HuH-7.5 (cell line): ENCODE measurements at regions not wholly inside any gene's neighbourhood (a gene's known extent, or its start where the extent isn't known, plus 50 kb on each side); places are given as distances from the start of the nearest gene placed in this dataset.
A peak's percentile ranks its signal among the peaks of the same experiment; 100 is the strongest.
"Not testable (repeated sequence)": the region's sequence is repeated elsewhere in the genome, so short reads cannot be mapped to it uniquely, and the experiment has no call there.

Experiments used
- DNase-seq: peaks from one replicate; pipeline ENCODE4 v3.0.0; 2011; ENCODE audit warnings: low spot score

GRCh38 chrX:95612350-95612749, 1072.3 kb upstream of the DIAPH2 start:
- no peak for DNase-seq

DNA sequence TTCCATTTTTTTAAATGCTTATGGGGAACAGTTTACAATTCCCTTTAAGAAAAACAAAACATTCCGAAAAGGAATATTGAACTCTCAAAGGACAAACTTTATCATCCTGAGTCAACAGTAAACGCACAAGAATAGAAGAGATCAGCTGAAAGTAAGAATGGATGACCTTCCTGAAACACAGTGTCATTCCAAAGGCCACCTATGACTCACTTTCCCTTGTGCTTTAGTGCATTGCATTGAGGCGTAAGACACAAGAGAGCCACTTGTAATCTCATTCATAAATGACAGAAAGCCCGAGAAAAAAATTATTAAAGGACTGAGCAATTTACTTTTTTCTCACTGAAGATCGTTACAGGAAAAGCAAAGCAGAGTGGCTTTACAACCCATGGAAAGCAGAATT, 1062.4 kb upstream of the DIAPH2 start:
- no peak for DNase-seq

- no peak for DNase-seq
These were observed 1057.9 kb upstream of the DIAPH2 start for GRCh38 chrX:95626748-95627147.

GRCh38 chrX:95628796-95629195, 1055.8 kb upstream of the DIAPH2 start:
- DNase-seq, result no peak

GRCh38 chrX:95629737-95630136, 1054.9 kb upstream of the DIAPH2 start:
- DNase-seq, result no peak

GRCh38 chrX:95640226-95640625, 1044.4 kb upstream of the DIAPH2 start:
- no peak for DNase-seq

DNA sequence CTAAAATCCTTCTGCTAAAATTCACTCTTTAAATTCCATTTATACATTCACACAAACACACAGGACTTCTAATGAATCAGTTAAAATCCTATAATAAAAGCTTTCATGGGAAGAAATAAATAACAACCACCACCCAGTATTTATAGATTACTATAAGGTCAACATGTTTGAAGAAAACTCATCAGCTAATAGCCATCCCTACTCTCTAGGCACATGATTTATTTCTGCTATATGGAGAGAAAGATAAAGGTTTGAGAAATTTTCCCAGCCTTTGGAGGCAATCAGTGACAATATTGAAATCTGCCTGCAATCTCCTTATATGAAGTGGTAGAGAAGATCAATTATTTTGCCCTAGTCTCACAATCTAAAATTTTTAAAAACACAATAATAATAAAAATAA, 1038.9 kb upstream of the DIAPH2 start:
- no peak for DNase-seq

DNA sequence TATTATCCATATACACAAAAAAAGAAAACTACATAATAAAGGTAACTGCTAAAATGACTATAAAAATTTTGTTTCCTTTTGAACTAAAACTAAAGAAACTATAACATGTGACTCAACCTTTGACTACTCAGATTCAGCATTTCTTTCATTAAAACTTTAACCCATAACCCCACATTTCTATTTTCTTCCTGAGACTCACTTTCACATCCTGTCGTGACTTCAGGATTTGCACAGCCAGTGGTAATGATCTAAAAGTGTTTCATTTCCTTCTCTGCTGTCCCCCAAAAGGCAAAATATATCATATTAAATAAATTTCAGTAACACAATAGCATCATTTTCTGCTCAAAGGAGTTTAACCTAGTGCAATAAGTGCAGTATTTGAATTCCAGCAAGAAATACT, 1022.4 kb upstream of the DIAPH2 start:
- DNase-seq, result no peak

DNA sequence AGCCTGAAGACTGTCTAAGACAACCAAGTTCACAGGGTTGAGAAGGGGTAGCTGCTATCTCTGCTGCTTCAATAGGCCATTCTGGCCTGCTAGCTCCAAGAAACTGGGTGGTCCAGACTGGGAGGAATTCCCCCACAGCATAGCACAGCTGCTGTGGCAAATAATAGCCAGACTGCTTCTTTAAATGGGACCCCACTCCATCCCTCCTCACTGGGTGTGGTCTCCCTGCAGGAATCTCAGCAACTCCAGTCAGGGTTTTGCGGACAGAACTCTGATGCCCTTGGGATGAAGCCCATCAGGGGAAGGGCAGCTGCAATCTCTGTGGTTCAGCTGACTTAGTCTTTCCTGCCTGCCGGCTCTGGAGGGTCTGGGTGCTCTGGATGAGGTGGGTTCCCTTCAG, 1018.6 kb upstream of the DIAPH2 start:
- no peak for DNase-seq

GRCh38 chrX:95675011-95675410, 1009.6 kb upstream of the DIAPH2 start:
- DNase-seq, result no peak

- DNase-seq, result no peak
These were observed 1008.8 kb upstream of the DIAPH2 start for GRCh38 chrX:95675794-95676193.

DNA sequence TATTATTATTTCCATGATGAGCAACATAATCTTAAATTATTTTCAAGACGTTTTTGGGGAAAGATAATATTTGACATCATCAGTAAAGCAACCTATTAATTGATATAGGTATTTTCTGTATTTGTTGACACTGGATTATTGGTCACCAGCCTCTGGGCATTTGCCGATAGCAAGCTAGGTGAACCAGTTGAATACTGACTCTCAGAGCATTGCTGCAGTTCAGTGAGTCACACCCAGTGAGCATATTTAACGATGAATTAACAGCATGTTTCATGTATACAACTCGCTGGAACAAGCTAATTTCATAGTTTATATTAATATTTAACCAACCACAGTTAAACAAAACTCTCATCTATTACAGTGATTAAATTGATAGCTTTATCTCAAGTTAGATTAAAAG, 1006.0 kb upstream of the DIAPH2 start:
- no peak for DNase-seq

DNA sequence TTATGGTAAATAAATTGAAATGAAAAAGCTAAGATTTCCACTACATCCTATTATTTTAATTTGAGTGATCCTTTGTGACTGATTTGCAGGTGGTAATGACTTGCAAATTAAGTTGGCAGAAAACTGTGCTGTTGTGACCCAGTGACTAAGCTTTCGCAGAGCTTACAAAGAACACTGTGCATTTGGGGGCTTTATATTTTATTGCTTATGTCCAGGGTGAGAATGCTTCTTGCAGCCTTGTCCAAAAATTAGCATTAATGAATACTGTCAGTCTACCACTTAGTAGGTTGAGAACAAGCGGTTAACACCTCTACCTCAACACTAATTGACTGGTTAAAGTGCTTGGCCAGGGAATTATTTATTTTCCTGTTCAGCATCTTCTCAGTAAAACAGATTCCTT, 991.3 kb upstream of the DIAPH2 start:
- no peak for DNase-seq

DNA sequence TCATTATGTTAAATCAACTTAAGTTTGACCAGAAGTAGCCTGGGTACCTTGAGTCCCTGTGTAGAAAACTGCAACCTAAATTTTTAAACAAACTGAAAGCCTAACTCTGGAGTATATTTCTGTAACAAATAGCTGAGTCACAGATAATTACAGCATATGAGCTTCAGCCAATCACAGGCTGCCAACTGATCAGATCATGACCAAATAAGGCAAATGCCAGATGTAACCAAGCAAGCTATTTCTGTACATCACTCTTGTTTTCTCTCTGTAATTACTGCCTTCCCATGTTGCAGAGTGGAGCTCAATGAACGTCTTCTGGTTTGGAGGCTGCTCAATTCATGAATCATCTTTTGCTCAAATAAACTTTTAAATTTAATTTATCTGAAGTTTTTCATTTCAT, 980.9 kb upstream of the DIAPH2 start:
- no peak for DNase-seq

GRCh38 chrX:95716841-95717240, 967.8 kb upstream of the DIAPH2 start:
- no peak for DNase-seq

DNA sequence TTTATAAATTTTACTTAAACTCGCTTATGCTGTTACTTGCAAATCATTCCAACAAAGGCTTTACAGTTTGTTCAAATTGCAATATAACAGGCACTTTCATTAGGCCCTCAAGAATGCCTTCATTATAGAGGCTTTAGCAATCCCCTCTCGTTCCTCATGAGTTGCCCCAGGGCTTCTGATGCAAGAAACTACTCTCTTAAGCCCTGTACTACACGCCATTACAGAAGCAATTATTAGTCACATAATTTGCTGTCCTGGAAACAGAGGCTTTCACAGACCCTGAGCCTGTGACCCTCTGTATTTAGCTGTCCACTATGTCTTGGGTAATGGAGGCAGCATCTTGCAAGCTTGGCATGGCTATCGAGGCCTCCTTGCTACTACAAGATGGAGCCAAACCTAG, 965.9 kb upstream of the DIAPH2 start:
- no peak for DNase-seq

DNA sequence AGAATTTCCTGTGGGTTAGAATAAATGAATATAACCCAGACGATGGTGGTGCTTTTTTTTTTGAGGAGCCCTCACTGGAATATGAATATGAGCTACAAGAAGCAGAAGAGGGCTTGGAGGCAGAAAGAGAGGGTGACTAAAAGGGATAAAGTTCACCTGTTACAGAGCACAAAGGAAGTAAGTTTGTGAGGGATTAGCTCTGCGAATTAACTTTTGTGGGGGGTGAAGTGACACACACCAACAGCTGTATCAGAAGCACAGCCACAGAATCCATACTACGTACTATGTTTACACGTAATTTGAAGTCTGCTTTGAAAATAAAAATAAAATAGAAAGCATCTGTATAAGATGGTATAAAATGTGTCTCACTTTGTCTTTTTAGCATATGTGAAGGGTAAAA, 963.6 kb upstream of the DIAPH2 start:
- no peak for DNase-seq

DNA sequence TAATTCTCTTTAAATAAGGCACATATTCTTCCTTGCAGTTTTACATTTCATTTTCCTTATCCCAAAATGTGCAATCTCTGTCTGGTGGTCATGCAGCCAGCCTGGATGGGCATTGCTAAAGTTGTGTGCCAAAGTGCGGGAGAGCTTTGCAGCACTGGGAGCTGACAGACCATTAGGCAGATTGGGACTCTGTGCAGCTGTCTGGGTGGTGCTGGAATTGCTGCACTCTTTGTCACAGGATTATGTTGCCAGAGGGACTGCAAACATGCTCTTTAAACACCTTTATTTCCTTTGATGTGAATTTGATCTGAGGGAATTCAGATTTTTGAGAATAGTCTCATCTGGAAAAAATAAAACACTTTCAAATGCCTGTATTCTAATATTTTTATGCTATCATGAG, 956.2 kb upstream of the DIAPH2 start:
- DNase-seq, result no peak

- no peak for DNase-seq
These were observed 955.2 kb upstream of the DIAPH2 start for GRCh38 chrX:95729401-95729800.

DNA sequence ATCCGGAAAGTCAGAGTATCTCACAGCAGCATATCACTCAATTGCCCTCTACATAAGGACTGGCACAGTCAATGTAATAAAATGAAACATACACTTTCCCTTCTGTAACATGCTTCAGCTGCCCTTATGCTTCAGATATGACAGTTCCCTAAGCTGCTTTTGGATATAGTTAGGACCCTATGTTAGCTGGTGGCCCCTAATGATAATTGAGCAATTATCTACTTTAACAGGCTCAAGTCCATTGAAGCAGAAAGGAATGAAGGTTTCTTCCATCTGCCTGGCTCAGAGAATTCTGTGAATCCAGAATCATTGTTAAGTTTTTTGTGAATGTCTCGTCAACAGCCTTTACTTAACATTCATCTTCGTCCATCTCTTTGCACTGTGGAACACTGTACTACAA, 951.2 kb upstream of the DIAPH2 start:
- no peak for DNase-seq

DNA sequence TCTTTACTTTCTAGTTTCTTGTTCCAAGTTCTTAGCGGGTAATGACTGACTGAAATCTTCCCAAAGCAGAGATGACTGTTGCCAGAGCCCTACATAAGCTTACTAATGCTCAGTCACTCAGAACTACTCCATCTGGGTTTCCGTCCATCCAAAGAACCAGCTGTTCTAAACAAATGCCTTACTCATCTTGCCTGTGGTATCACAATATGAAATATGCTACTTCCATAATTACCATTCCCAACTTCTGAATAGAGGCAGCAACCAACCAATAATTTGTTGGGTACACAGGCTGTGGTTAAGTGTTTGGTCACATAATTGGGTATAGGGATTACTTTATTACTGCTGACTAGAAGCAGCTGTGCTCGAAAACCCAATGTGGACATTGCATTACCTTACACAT, 930.2 kb upstream of the DIAPH2 start:
- no peak for DNase-seq

DNA sequence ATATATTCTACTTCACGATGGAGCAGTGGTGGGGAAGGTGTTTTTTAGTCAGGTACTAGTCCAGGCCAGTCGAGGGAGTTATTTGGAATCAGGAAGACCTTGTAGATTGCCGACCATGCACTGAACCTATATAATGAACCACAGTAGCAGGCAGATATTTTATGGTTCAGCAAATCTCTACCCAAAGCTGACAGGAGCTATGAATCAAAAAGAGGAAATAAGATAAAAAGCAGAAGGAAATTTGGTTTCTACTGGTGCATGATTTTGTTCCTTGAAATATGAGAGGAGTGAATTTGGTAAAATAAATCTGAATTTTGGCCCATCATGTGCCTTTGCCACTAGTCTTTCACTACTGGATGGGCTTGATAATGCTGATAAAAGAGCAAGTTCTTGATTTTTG, 924.3 kb upstream of the DIAPH2 start:
- DNase-seq, result no peak

DNA sequence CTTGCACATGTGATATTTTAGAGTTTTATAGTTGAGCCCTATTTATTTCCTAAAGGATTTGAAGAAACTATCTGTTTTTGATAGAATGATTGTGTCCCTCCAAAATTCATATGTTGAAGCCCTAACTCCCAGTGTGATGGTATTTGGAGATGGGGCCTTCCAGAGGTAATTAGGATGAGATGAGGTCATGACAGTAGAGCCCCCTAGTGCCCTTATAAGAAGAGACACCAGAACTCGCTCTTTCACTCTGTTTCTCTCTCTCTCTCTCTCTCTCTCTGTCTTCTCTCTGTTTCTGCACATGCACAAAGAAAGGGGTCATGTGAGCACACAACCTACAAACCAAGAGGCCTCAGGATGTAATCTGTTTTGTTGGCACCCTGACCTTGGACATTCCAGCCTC, 921.9 kb upstream of the DIAPH2 start:
- no peak for DNase-seq

DNA sequence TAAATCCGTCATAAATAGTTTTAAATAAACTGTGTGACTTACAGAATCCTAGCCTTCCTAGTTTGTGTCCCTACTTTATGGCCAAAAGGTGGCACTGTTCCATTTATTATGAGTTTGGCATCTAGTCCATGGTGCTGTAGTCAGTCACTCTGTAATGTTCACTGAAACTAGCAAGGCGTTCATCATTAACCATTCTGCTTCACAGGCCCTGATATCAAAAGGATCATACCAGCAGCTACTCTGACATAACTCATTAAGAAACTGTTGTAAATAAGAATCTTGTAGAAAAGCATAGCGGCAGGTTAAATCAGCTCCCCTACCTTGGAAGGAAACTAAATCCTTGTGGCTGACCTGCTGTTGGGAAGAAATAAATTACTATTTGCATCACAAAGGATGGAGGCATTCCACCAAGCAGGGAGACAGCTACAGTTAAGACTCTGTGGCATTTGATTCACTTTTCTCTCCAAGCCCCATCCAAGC, 919.6 kb upstream of the DIAPH2 start:
- DNase-seq, result peak; percentile 14

- DNase-seq, result not testable (repeated sequence)
These were observed 913.4 kb upstream of the DIAPH2 start for GRCh38 chrX:95771198-95771597.
